Medulla oblongata (tissue), 1 donor: ENCODE measurements at regions not wholly inside any gene's neighbourhood (a gene's known extent, or its start where the extent isn't known, plus 50 kb on each side); places are given as distances from the start of the nearest gene placed in this dataset.

ENCODE experiments used
- DNase-seq: peaks from one replicate; pipeline ENCODE4 v3.0.0-alpha.2; 2015; ENCODE audit errors: extremely low spot score

DNA sequence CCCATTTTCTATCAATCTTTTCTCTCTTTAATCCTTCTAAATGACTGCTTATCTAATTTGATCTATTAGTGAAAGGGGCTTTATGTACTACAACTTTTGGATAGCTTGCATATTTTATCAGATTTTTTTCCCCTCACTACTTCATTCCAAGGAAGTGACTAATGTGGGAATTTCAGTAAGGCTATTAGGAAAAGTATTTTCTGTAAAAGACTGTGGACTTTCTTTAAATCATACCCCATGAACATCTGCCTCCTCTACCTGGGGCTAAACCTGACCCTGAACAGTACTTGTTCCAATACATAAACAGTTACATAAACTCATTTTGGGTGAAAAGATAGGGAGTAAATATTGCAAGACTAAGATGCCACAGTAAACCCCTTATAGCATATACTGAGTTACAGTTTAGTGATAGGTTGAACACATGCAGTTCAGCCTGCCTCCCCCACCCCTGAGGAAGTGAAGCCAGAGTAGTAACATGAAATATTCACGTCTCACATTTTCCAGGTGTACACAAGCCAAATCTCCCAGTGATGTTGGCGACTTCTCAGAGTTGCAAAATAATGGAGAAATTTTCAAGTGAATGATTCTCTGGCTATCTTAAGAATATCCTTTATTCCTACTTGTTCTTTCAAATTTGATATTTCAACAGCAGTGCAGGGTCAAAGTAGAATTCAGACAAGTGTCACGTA lies 590.9 kb upstream of the ZEB2 start:
- no peak for DNase-seq

DNA sequence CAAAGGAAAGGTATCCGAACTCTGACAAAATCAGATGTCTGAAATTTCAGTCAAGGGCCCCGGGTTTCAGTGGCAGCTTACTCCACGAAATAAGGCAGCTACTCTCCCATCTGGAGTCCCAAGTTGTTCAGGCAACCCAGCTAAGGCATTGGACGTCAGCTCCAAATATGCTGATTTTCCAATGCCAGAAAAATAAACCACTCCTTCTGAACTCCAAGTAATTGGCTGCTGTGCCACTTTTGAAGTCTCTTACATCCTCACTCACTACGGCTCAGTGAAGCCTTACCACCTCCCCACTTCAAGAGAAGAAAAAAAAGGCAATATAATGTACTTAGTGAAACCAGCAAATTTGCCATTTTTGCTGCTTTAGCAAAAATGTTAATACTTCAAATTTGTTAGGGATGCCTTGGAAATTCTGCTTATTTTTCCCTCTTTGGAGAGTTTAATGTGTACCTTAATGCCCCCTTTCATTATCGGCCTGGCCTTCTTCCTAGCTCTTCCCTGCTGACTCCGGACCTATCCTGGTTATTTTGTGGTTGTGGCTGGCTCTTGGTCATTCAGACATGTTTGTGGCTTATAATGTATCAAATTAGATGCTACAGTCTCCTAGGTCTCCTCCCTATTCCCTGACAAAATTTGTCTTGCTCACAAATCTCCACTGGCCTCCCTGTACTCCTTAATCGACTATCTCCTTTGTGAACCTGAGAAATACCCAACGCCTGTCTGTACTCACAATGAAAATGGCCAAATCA lies 589.2 kb upstream of the ZEB2 start:
- DNase-seq: no peak

- no peak for DNase-seq
Measured at GRCh38 chr2:145108361-145108778, 588.5 kb upstream of the ZEB2 start.

DNA sequence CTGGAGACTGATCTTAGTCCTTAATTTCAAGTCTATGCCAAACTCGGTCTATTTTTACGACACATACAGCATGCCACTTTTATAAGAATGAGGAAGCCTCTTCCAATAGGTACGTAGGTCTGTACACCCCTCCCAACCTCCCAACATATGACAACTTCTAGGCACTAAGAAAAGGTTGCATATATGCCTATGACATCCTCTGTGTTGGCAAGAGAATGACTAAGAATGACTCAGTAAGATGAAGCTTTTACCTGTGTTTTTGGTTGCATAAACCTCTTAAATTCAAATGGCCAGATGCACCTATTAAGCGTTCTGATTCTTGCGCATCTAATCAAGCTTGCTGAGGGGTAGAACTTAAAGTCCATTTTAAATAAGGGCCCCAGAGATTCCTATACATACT lies 586.4 kb upstream of the ZEB2 start:
- no peak for DNase-seq

GRCh38 chr2:145102706-145103105 lies 582.8 kb upstream of the ZEB2 start:
- no peak for DNase-seq

DNA sequence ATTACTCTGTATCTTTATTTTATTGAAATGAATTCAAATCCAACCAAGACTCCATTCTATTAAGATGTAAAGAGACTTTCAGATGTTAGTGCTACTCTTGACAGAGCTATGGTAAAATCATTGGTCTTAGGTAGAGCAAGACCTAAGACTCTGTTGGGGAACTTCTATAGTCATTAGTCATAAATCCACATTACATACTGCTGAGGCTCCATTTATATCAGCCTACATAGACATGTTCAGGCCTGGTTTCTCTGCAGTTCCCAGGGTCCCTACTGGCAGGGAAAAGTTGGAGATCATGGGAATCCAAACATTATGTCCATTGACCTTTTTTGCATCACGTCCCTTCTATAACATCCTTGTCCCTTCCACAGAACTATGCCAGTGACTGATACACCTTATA lies 580.4 kb upstream of the ZEB2 start:
- DNase-seq: no peak

DNA sequence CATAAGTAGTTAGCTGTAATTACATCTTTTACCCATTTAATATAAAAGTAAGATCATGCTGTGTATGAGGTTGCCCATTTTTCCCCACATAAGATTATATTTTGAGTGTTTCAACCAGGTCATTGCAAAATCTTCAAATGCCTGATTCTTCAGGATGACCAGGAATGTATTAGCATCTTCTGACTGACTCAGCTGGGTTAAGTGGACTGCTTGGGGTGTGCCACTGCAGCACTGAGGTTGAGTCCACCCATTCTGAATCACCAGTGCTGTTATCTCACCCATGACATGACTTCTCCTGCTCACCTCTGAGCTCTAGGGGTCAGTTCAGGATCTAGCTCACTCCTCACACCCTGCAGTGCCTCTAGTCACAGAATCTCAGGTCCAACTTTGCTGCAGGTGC lies 576.7 kb upstream of the ZEB2 start:
- no peak for DNase-seq

GRCh38 chr2:145095641-145096435 lies 575.9 kb upstream of the ZEB2 start:
- DNase-seq: no peak

DNA sequence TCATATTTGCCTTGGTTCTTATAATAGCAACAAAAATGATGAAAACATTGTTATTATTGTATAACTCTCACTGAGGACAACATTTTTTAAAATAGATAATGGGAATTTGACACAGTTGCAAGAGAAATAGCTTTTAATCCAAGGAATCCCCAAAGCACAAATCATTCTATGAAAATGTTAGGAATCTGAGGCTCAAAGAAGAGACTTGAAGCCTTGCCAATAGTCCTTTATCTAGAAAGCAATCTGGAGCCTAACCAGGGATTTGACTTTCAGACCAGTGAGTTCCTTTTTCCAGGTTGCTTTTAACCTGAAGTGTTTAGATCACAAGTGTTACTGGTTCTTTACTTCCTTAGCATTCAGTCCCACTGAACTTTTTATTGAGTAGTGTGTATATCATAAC lies 574.5 kb upstream of the ZEB2 start:
- no peak for DNase-seq

GRCh38 chr2:145091967-145092366 lies 572.0 kb upstream of the ZEB2 start:
- no peak for DNase-seq

- DNase-seq: no peak
Measured at GRCh38 chr2:145090841-145091761, 571.2 kb upstream of the ZEB2 start.

DNA sequence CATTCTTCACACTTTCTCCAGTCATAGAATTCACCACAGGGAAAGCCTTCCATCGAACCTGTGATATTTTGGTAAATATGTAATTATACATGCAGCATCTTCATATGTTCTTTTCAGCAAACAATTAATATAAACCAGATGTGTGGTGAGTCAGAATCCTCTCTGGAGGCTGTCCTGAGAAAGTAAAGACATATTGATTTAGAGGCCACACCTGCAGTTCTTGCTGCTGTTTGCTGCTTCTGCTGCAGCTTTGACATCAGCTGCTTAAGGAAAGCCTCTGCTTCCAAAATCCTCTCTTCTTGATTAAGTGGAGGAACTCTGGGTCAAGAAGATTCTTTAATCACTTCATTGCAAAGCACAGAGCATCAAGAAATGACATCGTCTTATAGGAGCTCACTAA lies 568.8 kb upstream of the ZEB2 start:
- DNase-seq: no peak

DNA sequence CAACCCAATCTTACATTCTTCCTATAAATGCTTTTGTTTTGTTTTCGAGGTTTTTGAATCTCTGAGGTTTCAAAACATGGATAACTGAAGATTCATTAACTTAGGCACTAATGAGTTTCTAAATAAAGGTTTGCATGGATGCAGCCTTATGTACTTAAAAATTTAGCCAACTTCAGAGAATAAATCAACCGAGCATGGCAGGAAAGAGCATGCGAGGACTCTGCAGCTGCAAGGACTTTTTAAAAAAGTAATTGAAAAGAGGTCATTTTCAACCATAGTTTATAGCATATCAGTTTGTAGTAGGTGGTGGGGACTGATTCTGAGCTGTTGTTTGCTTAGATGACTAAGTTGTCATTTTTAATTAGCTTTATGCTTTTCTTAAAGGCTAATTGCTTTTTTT lies 567.0 kb upstream of the ZEB2 start:
- DNase-seq: no peak

GRCh38 chr2:145085612-145086011 lies 565.7 kb upstream of the ZEB2 start:
- no peak for DNase-seq

DNA sequence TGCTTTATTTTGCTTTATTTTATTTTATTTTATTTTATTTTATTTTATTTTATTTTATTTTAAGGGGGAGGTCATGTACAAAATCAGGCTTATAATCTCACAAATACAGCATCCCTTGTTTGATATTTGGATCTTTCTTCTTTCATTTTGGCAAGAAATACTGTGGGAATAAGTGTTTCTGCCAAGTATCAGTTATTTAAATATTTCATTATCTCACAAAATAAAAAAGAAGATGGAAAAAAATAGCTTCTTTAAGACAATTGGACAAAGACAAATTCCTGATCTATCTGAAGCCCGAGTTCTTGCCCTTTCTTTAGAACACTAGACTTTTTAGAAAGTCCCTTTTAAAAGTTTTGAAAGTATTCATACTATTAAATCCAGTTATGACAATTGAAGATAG lies 560.5 kb upstream of the ZEB2 start:
- no peak for DNase-seq

- DNase-seq: no peak
Measured at GRCh38 chr2:145079641-145080040, 559.7 kb upstream of the ZEB2 start.

- no peak for DNase-seq
Measured at GRCh38 chr2:145078923-145079322, 559.0 kb upstream of the ZEB2 start.

DNA sequence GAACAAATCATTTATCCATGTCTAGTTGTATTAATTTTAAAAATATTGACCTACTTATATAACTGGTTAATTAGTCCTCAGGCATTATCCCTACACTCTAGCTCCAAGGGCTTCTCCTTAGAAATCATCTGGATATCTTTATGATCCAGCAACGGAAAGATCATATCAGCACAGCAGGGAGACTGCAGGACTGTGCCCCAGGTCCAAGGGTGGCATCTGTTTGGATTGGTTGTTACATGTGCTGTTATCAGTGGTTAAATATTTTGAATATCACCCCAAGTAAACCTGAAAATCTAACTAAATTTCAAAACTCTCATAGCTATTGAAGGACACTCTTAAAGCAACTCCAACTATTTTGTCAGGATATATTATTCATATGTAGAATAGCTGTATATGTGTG lies 556.2 kb upstream of the ZEB2 start:
- no peak for DNase-seq

- no peak for DNase-seq
Measured at GRCh38 chr2:145075454-145076062, 555.6 kb upstream of the ZEB2 start.

DNA sequence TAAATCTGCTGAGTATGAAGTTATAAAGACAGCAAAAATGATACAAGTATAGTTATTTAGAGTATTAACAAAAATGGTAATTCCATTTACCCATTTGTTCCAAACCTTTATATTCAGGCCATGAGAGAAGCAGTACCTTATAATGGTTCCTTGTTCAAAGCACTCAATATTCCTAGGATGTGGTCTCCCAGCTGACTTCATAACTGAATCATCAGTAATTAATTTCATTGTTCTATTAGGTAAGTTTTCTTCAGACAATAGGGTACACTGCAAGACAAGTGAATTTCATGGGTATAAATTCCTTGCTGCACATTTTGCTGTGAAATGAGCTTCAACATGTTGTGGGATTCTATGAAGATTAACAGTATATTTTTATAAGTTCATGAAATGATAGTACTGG lies 550.8 kb upstream of the ZEB2 start:
- DNase-seq: no peak

DNA sequence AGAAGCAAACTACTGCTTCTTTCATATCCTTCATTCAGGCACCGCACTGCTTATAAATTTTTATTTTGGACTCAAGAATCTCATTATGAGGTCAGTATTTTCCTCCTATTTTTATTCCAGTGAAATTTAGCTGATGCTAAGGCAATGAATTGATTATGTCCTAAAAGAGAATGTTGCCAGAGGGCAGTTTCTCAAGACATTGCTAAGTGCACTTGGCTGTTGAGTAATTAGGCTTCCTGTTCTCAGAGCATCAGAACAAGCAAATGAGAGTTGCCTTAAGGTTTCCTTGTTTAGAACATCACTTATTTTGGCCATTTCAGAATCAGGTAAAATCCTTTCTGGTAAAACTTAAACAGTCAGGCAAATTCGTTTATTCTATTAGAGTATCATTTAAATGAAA lies 548.6 kb upstream of the ZEB2 start:
- DNase-seq: no peak
